ENCODE measurements at regions not wholly inside any gene's neighbourhood (a gene's known extent, or its start where the extent isn't known, plus 50 kb on each side); places are given as distances from the start of the nearest gene placed in this dataset.

DNA sequence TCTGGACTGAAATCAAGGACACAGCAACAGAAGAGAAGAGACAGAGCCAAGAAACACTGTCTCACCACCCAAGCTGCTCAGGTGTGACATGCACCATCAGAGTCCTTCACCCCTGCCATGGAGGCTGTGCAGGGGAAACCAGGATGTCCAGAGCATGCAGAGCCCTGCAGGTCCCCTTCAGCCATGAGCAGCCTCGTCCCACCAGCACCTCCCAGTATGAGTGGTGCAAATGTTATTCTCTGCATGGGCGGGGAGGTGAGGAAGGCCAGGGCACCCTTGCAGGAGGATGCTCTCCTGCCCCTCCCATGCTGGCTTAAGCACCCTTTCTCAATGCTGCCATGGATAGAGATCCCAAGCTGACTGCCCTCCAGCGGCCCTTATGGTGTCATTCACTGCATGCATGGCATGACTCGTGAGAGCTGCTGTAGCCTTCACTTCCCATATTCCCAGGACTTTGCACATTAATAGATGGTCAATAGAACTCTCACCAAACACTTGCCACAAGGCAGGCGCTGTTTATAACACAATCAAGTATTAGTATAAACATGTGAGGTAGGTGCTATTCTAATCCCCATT, 171.0 kb downstream of the ANAPC1 start:
- DNase-seq (ENCODE audit: insufficient read length, low spot score), result no peak
- no peak for FAIRE-seq
- TF ChIP-seq, protein P1, sequence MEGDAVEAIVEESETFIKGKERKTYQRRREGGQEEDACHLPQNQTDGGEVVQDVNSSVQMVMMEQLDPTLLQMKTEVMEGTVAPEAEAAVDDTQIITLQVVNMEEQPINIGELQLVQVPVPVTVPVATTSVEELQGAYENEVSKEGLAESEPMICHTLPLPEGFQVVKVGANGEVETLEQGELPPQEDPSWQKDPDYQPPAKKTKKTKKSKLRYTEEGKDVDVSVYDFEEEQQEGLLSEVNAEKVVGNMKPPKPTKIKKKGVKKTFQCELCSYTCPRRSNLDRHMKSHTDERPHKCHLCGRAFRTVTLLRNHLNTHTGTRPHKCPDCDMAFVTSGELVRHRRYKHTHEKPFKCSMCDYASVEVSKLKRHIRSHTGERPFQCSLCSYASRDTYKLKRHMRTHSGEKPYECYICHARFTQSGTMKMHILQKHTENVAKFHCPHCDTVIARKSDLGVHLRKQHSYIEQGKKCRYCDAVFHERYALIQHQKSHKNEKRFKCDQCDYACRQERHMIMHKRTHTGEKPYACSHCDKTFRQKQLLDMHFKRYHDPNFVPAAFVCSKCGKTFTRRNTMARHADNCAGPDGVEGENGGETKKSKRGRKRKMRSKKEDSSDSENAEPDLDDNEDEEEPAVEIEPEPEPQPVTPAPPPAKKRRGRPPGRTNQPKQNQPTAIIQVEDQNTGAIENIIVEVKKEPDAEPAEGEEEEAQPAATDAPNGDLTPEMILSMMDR (IDR thresholded peaks at IDR 0.05; ENCODE audit: insufficient read depth, missing control alignments), result no peak

DNA sequence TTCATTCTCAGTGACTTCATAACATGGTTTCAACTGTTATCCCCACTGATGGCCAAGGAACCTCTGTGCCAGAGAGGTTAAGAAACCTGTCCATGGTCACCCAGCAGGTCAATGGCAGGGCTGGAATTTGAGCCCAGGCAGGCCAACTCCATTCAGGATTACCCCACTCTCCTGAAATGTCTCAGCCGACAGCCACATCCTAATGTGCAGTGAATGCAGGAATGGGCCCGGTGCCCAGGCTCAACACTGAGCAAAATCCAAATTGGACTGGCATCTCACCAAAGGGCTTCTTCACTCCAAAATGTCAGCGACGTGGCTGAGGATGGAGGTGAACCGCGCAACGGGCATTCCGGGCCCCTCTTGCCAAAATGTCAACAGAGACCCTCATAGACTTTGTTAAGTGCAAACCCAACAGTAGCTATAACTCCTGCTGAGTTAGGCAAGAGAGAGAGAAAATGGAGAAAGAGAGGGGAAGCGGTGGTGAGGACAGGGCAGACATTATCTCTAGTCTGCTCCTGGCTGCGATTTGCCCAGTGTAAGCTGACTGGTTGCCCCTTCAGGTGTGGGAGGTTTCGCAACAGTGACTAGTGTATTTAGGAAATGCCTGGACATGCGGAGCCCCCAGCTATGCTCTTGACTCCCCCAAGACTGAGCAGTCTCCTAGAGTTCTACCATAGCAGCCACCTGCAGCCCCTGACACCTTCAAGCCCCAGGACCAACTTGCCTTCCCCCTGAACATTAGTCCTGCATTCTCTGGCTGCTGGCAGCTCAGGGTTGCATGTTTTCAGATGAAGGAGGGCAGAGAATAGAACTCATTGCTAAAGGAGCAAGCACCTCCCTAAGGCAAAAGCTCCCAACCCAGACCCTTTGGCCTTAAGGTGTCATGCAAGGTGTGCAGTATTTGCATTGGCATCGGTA, 167.7 kb downstream of the ANAPC1 start:
- TF ChIP-seq, protein P1 (IDR thresholded peaks at IDR 0.05; ENCODE audit: insufficient read depth, missing control alignments), result no peak
- FAIRE-seq, result no peak

DNA sequence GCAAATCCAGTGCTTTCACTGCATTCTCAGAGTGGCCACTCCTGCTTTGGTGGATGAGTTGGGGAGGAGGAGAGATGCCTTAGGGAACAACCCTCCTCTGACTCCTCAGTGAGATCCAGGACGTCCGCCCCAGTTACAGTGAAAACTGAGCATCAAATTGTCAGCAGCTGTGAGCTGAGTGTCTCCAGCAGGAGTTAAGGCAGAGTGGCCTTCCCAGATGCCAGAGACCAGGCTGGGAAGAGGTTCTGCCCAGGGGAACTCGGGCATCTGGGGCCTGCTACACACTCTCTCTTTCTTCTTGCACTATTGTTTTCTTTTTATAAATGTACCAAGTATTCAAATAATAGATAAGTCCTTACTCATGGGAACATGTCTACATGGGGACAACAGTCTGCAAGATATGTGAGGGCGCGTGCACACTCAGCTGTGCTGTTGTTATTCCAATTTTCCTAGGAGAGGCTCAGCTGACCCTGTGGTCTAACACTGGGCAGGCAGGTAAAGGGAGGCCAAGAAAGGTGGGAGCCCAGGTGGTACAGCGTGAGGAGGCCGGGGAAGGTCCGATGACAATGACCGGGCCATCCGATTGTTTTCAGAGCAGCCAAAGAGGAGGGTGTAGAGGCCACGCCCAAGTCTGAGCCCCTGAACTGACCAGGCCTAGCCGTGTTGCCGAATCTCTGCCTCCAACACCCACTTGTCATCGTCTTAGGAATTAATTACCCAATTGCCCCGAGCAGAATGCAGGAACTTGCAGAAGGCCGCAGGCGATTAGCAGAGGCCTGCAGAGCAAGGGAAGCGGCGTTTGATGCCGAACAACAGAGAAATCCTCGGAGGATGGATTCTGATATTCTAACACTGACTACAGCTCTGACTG, 166.9 kb downstream of the ANAPC1 start:
- FAIRE-seq, result no peak
- no peak for DNase-seq (ENCODE audit: insufficient read length, low spot score)
- TF ChIP-seq, protein P1 (IDR thresholded peaks at IDR 0.05; ENCODE audit: insufficient read depth, missing control alignments), result no peak

More for the DNA sequence above, 167.7 kb downstream of the ANAPC1 start:
- DNase-seq (ENCODE audit: insufficient read length, low spot score), result no peak
